Liver (tissue), 7 donors: ENCODE measurements at regions not wholly inside any gene's neighbourhood (a gene's known extent, or its start where the extent isn't known, plus 50 kb on each side); places are given as distances from the start of the nearest gene placed in this dataset.
"Not testable (repeated sequence)": the region's sequence is repeated elsewhere in the genome, so short reads cannot be mapped to it uniquely, and the experiment has no call there.

ENCODE experiments used
- DNase-seq: peaks from one replicate; pipeline ENCODE4 v3.0.0-alpha.2; 2017; ENCODE audit warnings: low spot score
- H3K27ac ChIP-seq, 2 donors: one replicate each; pipeline ENCODE4 v1.7.0; 2013; ENCODE audit warnings: inconsistent platforms in 2 of 2, low read length in 2 of 2, control low read depth in 1 of 2, low read depth in 1 of 2, mild to moderate bottlenecking in 1 of 2
- H3K27me3 ChIP-seq, 4 donors: one replicate each; pipeline versions ENCODE4 v1.6.1 to v1.7.0; 2013; ENCODE audit warnings: low read length in 3 of 4, inconsistent platforms in 1 of 4, mild to moderate bottlenecking in 1 of 4, moderate library complexity in 1 of 4; ENCODE audit not compliant: control insufficient read depth in 4 of 4, insufficient read depth in 4 of 4
- H3K36me3 ChIP-seq, 4 donors: one replicate each; pipeline versions ENCODE4 v1.6.1 to v1.7.0; 2013; ENCODE audit warnings: low read length in 3 of 4, mild to moderate bottlenecking in 3 of 4, low read depth in 1 of 4, moderate library complexity in 1 of 4; ENCODE audit not compliant: control insufficient read depth in 4 of 4, insufficient read depth in 3 of 4
- H3K4me1 ChIP-seq, 4 donors: one replicate each; pipeline versions ENCODE4 v1.6.1 to v1.7.0; 2013; ENCODE audit warnings: low read length in 3 of 4, mild to moderate bottlenecking in 3 of 4, moderate library complexity in 1 of 4; ENCODE audit not compliant: control insufficient read depth in 4 of 4, insufficient read depth in 4 of 4
- H3K4me3 ChIP-seq, 3 donors: one replicate each; pipeline versions ENCODE4 v1.6.1 to v1.7.0; 2013; ENCODE audit warnings: low read length in 3 of 3, control low read depth in 1 of 3, low read depth in 1 of 3, mild to moderate bottlenecking in 1 of 3
- H3K9ac ChIP-seq, 2 donors: one replicate each; pipeline ENCODE4 v1.7.0; 2013; ENCODE audit warnings: low read length in 2 of 2, mild to moderate bottlenecking in 2 of 2, moderate library complexity in 2 of 2, control low read depth in 1 of 2, low read depth in 1 of 2
- H3K9me3 ChIP-seq, 4 donors: one replicate each; pipeline versions ENCODE4 v1.6.1 to v1.7.0; 2013; ENCODE audit warnings: low read length in 3 of 4; ENCODE audit not compliant: control insufficient read depth in 4 of 4
- ATF3 ChIP-seq: IDR thresholded peaks from 2 replicates; pipeline ENCODE4 v1.6.1; 2016; ENCODE audit warnings: antibody characterized with exemption
- EGR1 ChIP-seq, 2 donors: IDR thresholded peaks; 2 replicates each; pipeline ENCODE4 v1.6.1; 2016 to 2018; ENCODE audit warnings: antibody characterized with exemption in 2 of 2, low read depth in 2 of 2
- FOXA1 ChIP-seq: IDR thresholded peaks from 2 replicates; pipeline ENCODE4 v1.6.1; 2016; ENCODE audit warnings: antibody characterized with exemption
- FOXA2 ChIP-seq: IDR thresholded peaks from 2 replicates; pipeline ENCODE4 v1.6.1; 2016; ENCODE audit warnings: antibody characterized with exemption
- GABPA ChIP-seq, 2 donors: IDR thresholded peaks in 1 of 2; conservative IDR thresholded peaks in 1 of 2; 2 replicates each; pipeline ENCODE4 v1.6.1; 2016; ENCODE audit warnings: antibody characterized with exemption in 2 of 2, mild to moderate bottlenecking in 1 of 2, moderate library complexity in 1 of 2
- HNF4G ChIP-seq: IDR thresholded peaks from 2 replicates; pipeline ENCODE4 v1.6.1; 2016; ENCODE audit warnings: antibody characterized with exemption
- JUND ChIP-seq, 2 donors: IDR thresholded peaks; 2 replicates each; pipeline ENCODE4 v1.6.1; 2016; ENCODE audit warnings: antibody characterized with exemption in 2 of 2
- MAX ChIP-seq: IDR thresholded peaks from 2 replicates; pipeline ENCODE4 v1.6.1; 2016; ENCODE audit warnings: antibody characterized with exemption
- NR2F2 ChIP-seq: IDR thresholded peaks from 2 replicates; pipeline ENCODE4 v1.6.1; 2016; ENCODE audit warnings: antibody characterized with exemption
- RAD21 ChIP-seq, 2 donors: IDR thresholded peaks; 2 replicates each; pipeline ENCODE4 v1.6.1; 2016; ENCODE audit warnings: antibody characterized with exemption in 2 of 2, mild to moderate bottlenecking in 2 of 2
- RXRA ChIP-seq, 2 donors: IDR thresholded peaks; 2 replicates each; pipeline ENCODE4 v1.6.1; 2017 to 2018; ENCODE audit warnings: antibody characterized with exemption in 2 of 2, mild to moderate bottlenecking in 1 of 2
- SP1 ChIP-seq: IDR thresholded peaks from 2 replicates; pipeline ENCODE4 v1.6.1; 2018; ENCODE audit warnings: antibody characterized with exemption, mild to moderate bottlenecking
- TAF1 ChIP-seq: conservative IDR thresholded peaks from 2 replicates; pipeline ENCODE4 v1.6.1; 2016; ENCODE audit warnings: antibody characterized with exemption, mild to moderate bottlenecking
- YY1 ChIP-seq: IDR thresholded peaks from 2 replicates; pipeline ENCODE4 v1.6.1; 2016; ENCODE audit warnings: antibody characterized with exemption, mild to moderate bottlenecking
- ZBTB33 ChIP-seq: IDR thresholded peaks from 2 replicates; pipeline ENCODE4 v1.6.1; 2016; ENCODE audit warnings: antibody characterized with exemption
- WGBS: extraction: QIAGEN DNeasy Blood & Tissue Kit; methylation state at CpG from one replicate; pipeline ENCODE4 v1.1.7; 2013; 5-methylcytosine and 5-hydroxymethylcytosine counted together
- donor health status: healthy.
- donor health status: healthy.
- donor health status: healthy.
- donor health status: healthy.

GRCh38 chr6:11304946-11305345, 72.5 kb upstream of the NEDD9 start:
- H3K9me3 ChIP-seq, result no peaks in the 10 kb centered on the region
- no peaks in the 10 kb centered on the region for H3K4me1 ChIP-seq
- no peak overlapping the region for H3K4me3 ChIP-seq
- WGBS, result 62% methylated on average over 3 of the region's 3 CpGs
- no peaks in the 10 kb centered on the region for H3K36me3 ChIP-seq
- no peak for DNase-seq
- no peak overlapping the region for H3K27ac ChIP-seq
- H3K9ac ChIP-seq, result no peak overlapping the region
- TF ChIP-seq EGR1 (IDR thresholded peaks at IDR 0.05; ENCODE audit: low read depth in 2 of 2), result no peak
- no peaks in the 10 kb centered on the region for H3K27me3 ChIP-seq

GRCh38 chr6:11299876-11300428, 67.5 kb upstream of the NEDD9 start:
- H3K9me3 ChIP-seq, H3K36me3 ChIP-seq, H3K27ac ChIP-seq, H3K9ac ChIP-seq, H3K27me3 ChIP-seq, DNase-seq, H3K4me3 ChIP-seq, H3K4me1 ChIP-seq: not testable (repeated sequence)
- WGBS, result 90% methylated on average over 5 of the region's 5 CpGs

- H3K36me3 ChIP-seq, H3K4me1 ChIP-seq, H3K9me3 ChIP-seq, H3K27ac ChIP-seq, H3K4me3 ChIP-seq, DNase-seq, H3K27me3 ChIP-seq, H3K9ac ChIP-seq: not testable (repeated sequence)
- peak; percentile 1 for TF ChIP-seq YY1
- WGBS, result 88% methylated on average over 5 of the region's 5 CpGs
Measured at GRCh38 chr6:11299421-11299784, 66.9 kb upstream of the NEDD9 start.

- Histone ChIP-seq H3K27me3 (no peaks in the 10 kb centered on the region), H3K4me3 (peak overlapping the region in 1 of 3 donors; percentile 8), H3K9ac (no peak overlapping the region), H3K27ac (no peak overlapping the region), H3K9me3 (peaks cover 0 to 3% (median 1%) of the 10 kb centered on the region in 4 donors), H3K4me1 (peaks cover 0 to 4% (median 3%) of the 10 kb centered on the region in 4 donors), H3K36me3 (no peaks in the 10 kb centered on the region)
- DNase-seq, result peak; percentile 40
- 48% methylated on average over 9 of the region's 9 CpGs for WGBS
- TF ChIP-seq SP1 (peak; percentile 56), RAD21 (IDR thresholded peaks at IDR 0.05) (peak in 1 of 2 donors; percentile 22), ATF3 (no peak), YY1 (peak; percentile 43), NR2F2 (no peak), FOXA2 (peak; percentile 52), FOXA1 (peak; percentile 58)
Measured at GRCh38 chr6:11298651-11299420, 66.4 kb upstream of the NEDD9 start.

GRCh38 chr6:11297376-11297729, 64.9 kb upstream of the NEDD9 start:
- H3K9ac ChIP-seq, result no peak overlapping the region
- no peak overlapping the region for H3K27ac ChIP-seq
- no peaks in the 10 kb centered on the region for H3K27me3 ChIP-seq
- no peak overlapping the region for H3K4me3 ChIP-seq
- DNase-seq, result no peak
- peaks cover 0 to 4% (median 3%) of the 10 kb centered on the region in 4 donors for H3K4me1 ChIP-seq
- WGBS, result 95% methylated on average over 1 of the region's 1 CpG
- peaks cover 0 to 3% (median 1%) of the 10 kb centered on the region in 4 donors for H3K9me3 ChIP-seq
- no peaks in the 10 kb centered on the region for H3K36me3 ChIP-seq
- TF ChIP-seq JUND (IDR thresholded peaks at IDR 0.05) (no peak), TAF1 (no peak), HNF4G (no peak), FOXA2 (no peak), GABPA (IDR thresholded peaks at IDR 0.05 in 1 of 2, conservative IDR thresholded peaks at IDR 0.05 in 1 of 2) (no peak), SP1 (no peak), RXRA (IDR thresholded peaks at IDR 0.05) (no peak), MAX (no peak), NR2F2 (no peak), ZBTB33 (no peak), ATF3 (no peak), EGR1 (IDR thresholded peaks at IDR 0.05; ENCODE audit: low read depth in 2 of 2) (no peak)
